ENCODE measurements at regions not wholly inside any gene's neighbourhood (a gene's known extent, or its start where the extent isn't known, plus 50 kb on each side); places are given as distances from the start of the nearest gene placed in this dataset.
A peak's percentile ranks its signal among the peaks of the same experiment; 100 is the strongest.

- TF ChIP-seq GATA2 (IDR thresholded peaks at IDR 0.05; ENCODE audit: low read depth, low read length) (peak; percentile 94), GATA3 (IDR thresholded peaks at IDR 0.05; ENCODE audit: low read depth, low read length) (no peak)
Observed at GRCh38 chr15:69664572-69665571, 212.3 kb downstream of the RPLP1 start.
